ENCODE measurements at regions not wholly inside any gene's neighbourhood (a gene's known extent, or its start where the extent isn't known, plus 50 kb on each side); places are given as distances from the start of the nearest gene placed in this dataset.

DNA sequence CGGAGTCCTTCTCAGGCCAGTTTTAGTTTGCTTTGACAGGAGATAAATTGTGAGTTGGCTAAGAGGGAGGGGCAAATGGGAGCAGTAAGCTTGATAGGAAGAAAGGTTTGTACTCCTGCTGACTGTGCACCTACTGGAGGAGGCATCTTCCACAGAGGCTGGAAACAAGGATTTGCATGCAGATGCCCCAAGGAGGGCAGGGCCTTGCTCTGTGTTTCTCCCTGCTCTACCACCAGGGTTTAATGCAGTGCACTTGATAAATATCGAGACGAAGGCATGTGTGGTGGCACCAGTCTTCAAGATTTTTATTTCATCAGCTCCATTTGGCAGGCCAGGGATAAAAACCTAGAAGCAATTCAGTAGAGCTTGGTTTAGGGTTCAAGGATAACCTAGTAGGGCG lies 210.5 kb upstream of the C16orf82 start:
- Mint-ChIP-seq H3K36me3 (peaks cover 15% of the 10 kb centered on the region), H3K27ac (no peak overlapping the region), H3K27me3 (ENCODE audit: low read depth) (peaks cover 14% of the 10 kb centered on the region; the same call in 1 of the 2 replicates), H3K4me3 (no peak overlapping the region), H3K4me1 (no peaks in the 10 kb centered on the region), H3K9me3 (peaks cover 18% of the 10 kb centered on the region)
- DNase-seq (ENCODE audit: low spot score): no peak
- CTCF ChIA-PET: interaction anchor here (0.8 kb wide), 1 partner anchor 254 kb away, joined by 4 read pairs; no protein-coding TSS in a partner anchor
- POLR2A ChIA-PET: no interaction called here
- ATAC-seq: no peak
- TF ChIP-seq NFYB (CRISPR knock-in tag; conservative IDR thresholded peaks at IDR 0.05; ENCODE audit: low read depth) (no peak), GABPB1 (CRISPR knock-in tag; IDR thresholded peaks at IDR 0.05) (no peak), NR3C1 (CRISPR knock-in tag; conservative IDR thresholded peaks at IDR 0.05; ENCODE audit: low read depth) (no peak), ZNF317 (CRISPR knock-in tag; IDR thresholded peaks at IDR 0.05; ENCODE audit: borderline replicate concordance, low read depth) (no peak), JAZF1 (CRISPR knock-in tag; IDR thresholded peaks at IDR 0.05) (no peak)

DNA sequence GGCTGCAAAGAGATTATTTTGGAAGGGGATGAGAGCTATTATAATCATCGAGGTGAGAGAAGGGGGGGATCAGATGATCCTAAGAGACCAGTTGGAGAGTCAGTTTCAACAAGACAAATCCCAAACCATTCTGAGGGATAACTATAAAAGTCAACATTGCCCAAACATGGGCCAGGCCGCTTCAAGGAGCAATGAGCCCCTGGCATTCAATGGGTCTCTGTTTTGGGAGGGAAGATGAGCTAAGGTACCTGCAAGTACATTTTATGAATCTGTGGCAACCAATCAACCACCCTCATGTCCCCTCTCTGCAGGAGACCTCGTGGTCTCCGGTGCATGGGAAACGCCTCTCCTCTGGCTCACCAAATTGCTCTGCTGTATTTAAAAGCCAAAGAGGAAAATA lies 209.9 kb upstream of the C16orf82 start:
- Mint-ChIP-seq H3K4me1 (no peaks in the 10 kb centered on the region), H3K27ac (no peak overlapping the region), H3K4me3 (no peak overlapping the region), H3K9me3 (peaks cover 22% of the 10 kb centered on the region), H3K36me3 (peaks cover 20% of the 10 kb centered on the region), H3K27me3 (ENCODE audit: low read depth) (peaks cover 17% of the 10 kb centered on the region)
- TF ChIP-seq IRF2 (CRISPR knock-in tag; IDR thresholded peaks at IDR 0.05; ENCODE audit: borderline replicate concordance, low read depth): no peak
- no peak for TF ChIP-seq GRHL2 (CRISPR knock-in tag; IDR thresholded peaks at IDR 0.05; ENCODE audit: insufficient replicate concordance, severe bottlenecking)
- no peak for TF ChIP-seq ZNF317 (CRISPR knock-in tag; IDR thresholded peaks at IDR 0.05; ENCODE audit: borderline replicate concordance, low read depth)
- TF ChIP-seq, protein P1, sequence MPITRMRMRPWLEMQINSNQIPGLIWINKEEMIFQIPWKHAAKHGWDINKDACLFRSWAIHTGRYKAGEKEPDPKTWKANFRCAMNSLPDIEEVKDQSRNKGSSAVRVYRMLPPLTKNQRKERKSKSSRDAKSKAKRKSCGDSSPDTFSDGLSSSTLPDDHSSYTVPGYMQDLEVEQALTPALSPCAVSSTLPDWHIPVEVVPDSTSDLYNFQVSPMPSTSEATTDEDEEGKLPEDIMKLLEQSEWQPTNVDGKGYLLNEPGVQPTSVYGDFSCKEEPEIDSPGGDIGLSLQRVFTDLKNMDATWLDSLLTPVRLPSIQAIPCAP (CRISPR knock-in tag; IDR thresholded peaks at IDR 0.05): no peak
- no peak for TF ChIP-seq JUN (CRISPR knock-in tag; IDR thresholded peaks at IDR 0.05)
- TF ChIP-seq, protein P2, sequence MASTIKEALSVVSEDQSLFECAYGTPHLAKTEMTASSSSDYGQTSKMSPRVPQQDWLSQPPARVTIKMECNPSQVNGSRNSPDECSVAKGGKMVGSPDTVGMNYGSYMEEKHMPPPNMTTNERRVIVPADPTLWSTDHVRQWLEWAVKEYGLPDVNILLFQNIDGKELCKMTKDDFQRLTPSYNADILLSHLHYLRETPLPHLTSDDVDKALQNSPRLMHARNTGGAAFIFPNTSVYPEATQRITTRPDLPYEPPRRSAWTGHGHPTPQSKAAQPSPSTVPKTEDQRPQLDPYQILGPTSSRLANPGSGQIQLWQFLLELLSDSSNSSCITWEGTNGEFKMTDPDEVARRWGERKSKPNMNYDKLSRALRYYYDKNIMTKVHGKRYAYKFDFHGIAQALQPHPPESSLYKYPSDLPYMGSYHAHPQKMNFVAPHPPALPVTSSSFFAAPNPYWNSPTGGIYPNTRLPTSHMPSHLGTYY (CRISPR knock-in tag; IDR thresholded peaks at IDR 0.05): no peak
- no peak for TF ChIP-seq ZNF423 (CRISPR knock-in tag; IDR thresholded peaks at IDR 0.05)
- no peak for TF ChIP-seq E2F5 (CRISPR knock-in tag; IDR thresholded peaks at IDR 0.05)
- TF ChIP-seq, protein P3, sequence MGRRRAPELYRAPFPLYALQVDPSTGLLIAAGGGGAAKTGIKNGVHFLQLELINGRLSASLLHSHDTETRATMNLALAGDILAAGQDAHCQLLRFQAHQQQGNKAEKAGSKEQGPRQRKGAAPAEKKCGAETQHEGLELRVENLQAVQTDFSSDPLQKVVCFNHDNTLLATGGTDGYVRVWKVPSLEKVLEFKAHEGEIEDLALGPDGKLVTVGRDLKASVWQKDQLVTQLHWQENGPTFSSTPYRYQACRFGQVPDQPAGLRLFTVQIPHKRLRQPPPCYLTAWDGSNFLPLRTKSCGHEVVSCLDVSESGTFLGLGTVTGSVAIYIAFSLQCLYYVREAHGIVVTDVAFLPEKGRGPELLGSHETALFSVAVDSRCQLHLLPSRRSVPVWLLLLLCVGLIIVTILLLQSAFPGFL (CRISPR knock-in tag; IDR thresholded peaks at IDR 0.05; ENCODE audit: borderline replicate concordance): no peak
- TF ChIP-seq ESRRA (CRISPR knock-in tag; IDR thresholded peaks at IDR 0.05; ENCODE audit: borderline replicate concordance): no peak
- TF ChIP-seq, protein P4, sequence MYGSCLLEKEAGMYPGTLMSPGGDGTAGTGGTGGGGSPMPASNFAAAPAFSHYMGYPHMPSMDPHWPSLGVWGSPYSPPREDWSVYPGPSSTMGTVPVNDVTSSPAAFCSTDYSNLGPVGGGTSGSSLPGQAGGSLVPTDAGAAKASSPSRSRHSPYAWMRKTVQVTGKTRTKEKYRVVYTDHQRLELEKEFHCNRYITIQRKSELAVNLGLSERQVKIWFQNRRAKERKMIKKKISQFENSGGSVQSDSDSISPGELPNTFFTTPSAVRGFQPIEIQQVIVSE (CRISPR knock-in tag; IDR thresholded peaks at IDR 0.05; ENCODE audit: borderline replicate concordance): no peak
- TF ChIP-seq HMGA2 (CRISPR knock-in tag; IDR thresholded peaks at IDR 0.05): no peak
- TF ChIP-seq, protein P5, sequence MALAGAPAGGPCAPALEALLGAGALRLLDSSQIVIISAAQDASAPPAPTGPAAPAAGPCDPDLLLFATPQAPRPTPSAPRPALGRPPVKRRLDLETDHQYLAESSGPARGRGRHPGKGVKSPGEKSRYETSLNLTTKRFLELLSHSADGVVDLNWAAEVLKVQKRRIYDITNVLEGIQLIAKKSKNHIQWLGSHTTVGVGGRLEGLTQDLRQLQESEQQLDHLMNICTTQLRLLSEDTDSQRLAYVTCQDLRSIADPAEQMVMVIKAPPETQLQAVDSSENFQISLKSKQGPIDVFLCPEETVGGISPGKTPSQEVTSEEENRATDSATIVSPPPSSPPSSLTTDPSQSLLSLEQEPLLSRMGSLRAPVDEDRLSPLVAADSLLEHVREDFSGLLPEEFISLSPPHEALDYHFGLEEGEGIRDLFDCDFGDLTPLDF (CRISPR knock-in tag; IDR thresholded peaks at IDR 0.05): no peak
- TF ChIP-seq SMAD3 (CRISPR knock-in tag; IDR thresholded peaks at IDR 0.05; ENCODE audit: borderline replicate concordance): no peak
- TF ChIP-seq CREM (CRISPR knock-in tag; IDR thresholded peaks at IDR 0.05): no peak
- no peak for TF ChIP-seq ATF3 (CRISPR knock-in tag; conservative IDR thresholded peaks at IDR 0.05)
- no peak for ATAC-seq
- ChIA-PET CTCF (no interaction called here), POLR2A (no interaction called here)
- no peak for DNase-seq (ENCODE audit: low spot score)
